CD4-positive, alpha-beta T cell (primary cell): ENCODE measurements at regions not wholly inside any gene's neighbourhood (a gene's known extent, or its start where the extent isn't known, plus 50 kb on each side); places are given as distances from the start of the nearest gene placed in this dataset.

Experiments
- ATAC-seq: fragments of 200-7000 bp; cut with Tn5 transposase; one replicate; pipeline ENCODE4 v1.10.0; 2022; ENCODE audit warnings: mild to moderate bottlenecking; ENCODE audit not compliant: poor library complexity
- CTCF ChIA-PET: fragments of 350-600 bp; sonication (Branson Sonifier 250); formaldehyde crosslinking; loops from one replicate; lab custom pipeline; 2021; ENCODE audit warnings: antibody characterized with exemption, inconsistent platforms; lab: Charles Lee
- POLR2A ChIA-PET: fragments of 350-600 bp; sonication (Branson Sonifier 250); formaldehyde crosslinking; loops from one replicate; lab custom pipeline; 2021; ENCODE audit warnings: antibody characterized with exemption, inconsistent platforms; lab: Charles Lee
- DNase-seq, 14 experiments: peaks; one replicate each; pipeline ENCODE4 v3.0.0-alpha.2; 2013 to 2020; ENCODE audit warnings: mixed read lengths in 2 of 14
- H3K27ac ChIP-seq, 2 donors: one replicate each; pipeline versions ENCODE4 v1.5.1 to v1.7.0; 2013; ENCODE audit warnings: low read length in 2 of 2, low read depth in 1 of 2, mild to moderate bottlenecking in 1 of 2
- H3K27me3 ChIP-seq, 2 experiments: 1 replicate in 1 of 2; 2 replicates in 1 of 2; pipeline versions ENCODE4 v1.6.1 to v1.7.0; 2013; ENCODE audit warnings: low read length in 2 of 2, control low read depth in 1 of 2, mild to moderate bottlenecking in 1 of 2, moderate library complexity in 1 of 2; ENCODE audit not compliant: insufficient read depth in 2 of 2, control insufficient read depth in 1 of 2
- H3K36me3 ChIP-seq: one replicate; pipeline ENCODE4 v1.6.1; 2013; ENCODE audit warnings: low read length, control low read depth; ENCODE audit not compliant: insufficient read depth
- H3K4me1 ChIP-seq: one replicate; pipeline ENCODE4 v1.6.1; 2013; ENCODE audit warnings: low read length, control low read depth; ENCODE audit not compliant: insufficient read depth
- H3K4me3 ChIP-seq: one replicate; pipeline ENCODE4 v1.5.1; 2013; ENCODE audit warnings: mild to moderate bottlenecking, low read length, moderate library complexity
- H3K9me3 ChIP-seq, 2 experiments: 1 replicate in 1 of 2; 2 replicates in 1 of 2; pipeline versions ENCODE4 v1.6.1 to v1.7.0; 2013; ENCODE audit warnings: low read length in 2 of 2, mild to moderate bottlenecking in 2 of 2, control low read depth in 1 of 2, moderate library complexity in 1 of 2; ENCODE audit not compliant: control insufficient read depth in 1 of 2, insufficient read depth in 1 of 2
- H3K27ac Mint-ChIP-seq: one replicate; pipeline ENCODE4 v1.8.0; 2020; ENCODE audit warnings: mixed read lengths
- H3K27me3 Mint-ChIP-seq: one replicate; pipeline ENCODE4 v1.8.0; 2021; ENCODE audit warnings: mixed read lengths
- H3K36me3 Mint-ChIP-seq: one replicate; pipeline ENCODE4 v1.8.0; 2021; ENCODE audit warnings: low read depth, mixed read lengths
- H3K4me1 Mint-ChIP-seq: one replicate; pipeline ENCODE4 v1.8.0; 2021; ENCODE audit warnings: low read depth, mixed read lengths
- H3K4me3 Mint-ChIP-seq: one replicate; pipeline ENCODE4 v1.8.0; 2020; ENCODE audit warnings: mild to moderate bottlenecking, mixed read lengths
- H3K9me3 Mint-ChIP-seq: one replicate; pipeline ENCODE4 v1.8.0; 2020; ENCODE audit warnings: mixed read lengths
- CTCF ChIP-seq: fragments of 200-600 bp; IDR thresholded peaks from one replicate; pipeline ENCODE4 v1.8.0; 2022; ENCODE audit warnings: antibody characterized with exemption, mild to moderate bottlenecking
- intact Hi-C, 2 experiments: fragments of 100-400 bp; cut with DNase I in 1 of 2; cut with micrococcal nuclease in 1 of 2; formaldehyde crosslinking; loops; one replicate each; pipeline versions ENCODE4 v1.15.1 to v1.9.0; 2023 to 2025; cut with DNase I, micrococcal nuclease

DNA sequence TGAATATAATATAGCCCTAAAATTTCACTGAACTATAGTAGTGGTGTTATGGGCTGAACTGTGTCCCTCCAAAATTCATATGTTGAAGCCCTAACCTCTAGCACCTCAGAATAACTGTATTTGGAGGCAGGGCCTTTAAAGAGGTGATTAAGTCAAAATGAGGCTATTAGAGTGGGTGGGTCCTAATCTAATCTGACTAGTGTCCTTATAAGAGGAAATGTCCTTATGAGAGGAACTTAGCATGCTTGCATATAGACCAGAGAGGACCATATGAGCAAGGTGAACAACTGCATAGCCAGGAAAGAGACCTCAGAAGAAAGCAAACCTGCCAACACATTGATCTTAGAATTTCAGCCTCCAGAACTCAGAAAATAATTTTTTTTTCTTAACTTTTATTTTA, 238.4 kb downstream of the ZEB2 start:
- TF ChIP-seq CTCF: no peak
- Mint-ChIP-seq H3K27ac (no peak overlapping the region), H3K9me3 (no peaks in the 10 kb centered on the region), H3K36me3 (no peaks in the 10 kb centered on the region), H3K4me1 (no peaks in the 10 kb centered on the region), H3K4me3 (no peak overlapping the region), H3K27me3 (no peaks in the 10 kb centered on the region)
- H3K27ac ChIP-seq: no peak overlapping the region
- no peak for DNase-seq
- intact Hi-C loops: no loop called here
- ChIA-PET CTCF (no interaction called here), POLR2A (no interaction called here)
- no peak for ATAC-seq
- H3K4me3 ChIP-seq: no peak overlapping the region
- no peaks in the 10 kb centered on the region for H3K9me3 ChIP-seq
- no peaks in the 10 kb centered on the region for H3K4me1 ChIP-seq
- no peaks in the 10 kb centered on the region for H3K27me3 ChIP-seq
- H3K36me3 ChIP-seq: no peaks in the 10 kb centered on the region

DNA sequence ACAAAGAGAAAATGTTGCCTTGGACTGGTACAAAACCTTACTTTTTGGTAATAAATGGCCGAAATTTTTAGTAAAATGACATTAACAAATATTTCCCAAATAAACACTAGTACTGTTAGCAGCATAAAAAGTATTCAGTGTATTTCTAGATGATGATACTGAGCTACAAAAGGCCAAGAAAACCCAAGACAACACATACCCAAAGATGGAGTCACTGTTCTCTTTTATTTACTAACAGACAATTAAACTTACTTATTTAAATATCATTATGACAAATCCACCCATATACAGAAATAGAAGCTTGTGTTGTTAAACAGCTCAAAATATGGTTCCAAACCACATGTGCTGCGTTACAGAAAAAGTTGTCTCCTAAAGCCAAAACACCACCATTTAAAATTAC, 239.9 kb downstream of the ZEB2 start:
- TF ChIP-seq CTCF: no peak
- no peaks in the 10 kb centered on the region for H3K27me3 ChIP-seq
- intact Hi-C loops: no loop called here
- POLR2A ChIA-PET: no interaction called here
- Mint-ChIP-seq H3K36me3 (no peaks in the 10 kb centered on the region), H3K4me3 (no peak overlapping the region), H3K27me3 (no peaks in the 10 kb centered on the region), H3K27ac (no peak overlapping the region), H3K4me1 (no peaks in the 10 kb centered on the region), H3K9me3 (no peaks in the 10 kb centered on the region)
- ATAC-seq: no peak
- CTCF ChIA-PET: no interaction called here
- H3K9me3 ChIP-seq: no peaks in the 10 kb centered on the region
- H3K4me1 ChIP-seq: no peaks in the 10 kb centered on the region
- no peaks in the 10 kb centered on the region for H3K36me3 ChIP-seq
- H3K4me3 ChIP-seq: no peak overlapping the region
- H3K27ac ChIP-seq: no peak overlapping the region
- DNase-seq: no peak

- Histone ChIP-seq H3K4me3 (no peak overlapping the region), H3K4me1 (no peaks in the 10 kb centered on the region), H3K36me3 (no peaks in the 10 kb centered on the region), H3K27me3 (no peaks in the 10 kb centered on the region), H3K9me3 (no peaks in the 10 kb centered on the region), H3K27ac (no peak overlapping the region)
- Mint-ChIP-seq H3K4me1 (no peaks in the 10 kb centered on the region), H3K27ac (no peak overlapping the region), H3K4me3 (no peak overlapping the region), H3K27me3 (no peaks in the 10 kb centered on the region), H3K9me3 (no peaks in the 10 kb centered on the region), H3K36me3 (no peaks in the 10 kb centered on the region)
- intact Hi-C loops: no loop called here
- ChIA-PET POLR2A (no interaction called here), CTCF (no interaction called here)
- DNase-seq (no peak), ATAC-seq (no peak)
- no peak for TF ChIP-seq CTCF
Observed at GRCh38 chr2:144279165-144279564, 240.8 kb downstream of the ZEB2 start.
